Neural crest cell (in vitro differentiated cells): ENCODE measurements at regions not wholly inside any gene's neighbourhood (a gene's known extent, or its start where the extent isn't known, plus 50 kb on each side); places are given as distances from the start of the nearest gene placed in this dataset.

Experiments used
- DNase-seq: peaks from one replicate; pipeline ENCODE4 v3.0.0; 2021; ENCODE audit warnings: low read depth, mixed read lengths, low spot score
- H3K27ac Mint-ChIP-seq: one replicate; pipeline ENCODE4 v1.8.0; 2021; ENCODE audit warnings: mild to moderate bottlenecking, mixed read lengths; ENCODE audit not compliant: unreplicated experiment
- H3K27me3 Mint-ChIP-seq: 2 replicates; pipeline ENCODE4 v1.8.0; 2021; ENCODE audit warnings: low read depth, mild to moderate bottlenecking, mixed read lengths
- H3K36me3 Mint-ChIP-seq: 2 replicates; pipeline ENCODE4 v1.8.0; 2021; ENCODE audit warnings: low read depth, mild to moderate bottlenecking, mixed read lengths
- H3K4me1 Mint-ChIP-seq: 2 replicates; pipeline ENCODE4 v1.8.0; 2021; ENCODE audit warnings: mixed read lengths
- H3K4me3 Mint-ChIP-seq: one replicate; pipeline ENCODE4 v1.8.0; 2021; ENCODE audit warnings: mild to moderate bottlenecking, mixed read lengths
- H3K9me3 Mint-ChIP-seq: 2 replicates; pipeline ENCODE4 v1.8.0; 2021; ENCODE audit warnings: mixed read lengths
- CTCF ChIP-seq: fragments of 200-600 bp; sonication (generic); conservative IDR thresholded peaks from 2 replicates; pipeline ENCODE4 v1.5.0; 2021; ENCODE audit warnings: antibody characterized with exemption, mild to moderate bottlenecking

- Mint-ChIP-seq H3K4me1 (no peaks in the 10 kb centered on the region), H3K36me3 (no peaks in the 10 kb centered on the region), H3K9me3 (peaks cover 3% of the 10 kb centered on the region), H3K27ac (no peak overlapping the region), H3K27me3 (peaks cover 5% of the 10 kb centered on the region), H3K4me3 (no peak overlapping the region)
- TF ChIP-seq CTCF, result no peak
- no peak for DNase-seq
These were observed 196.7 kb upstream of the LNX1 start for GRCh38 chr4:53788011-53788410.

GRCh38 chr4:53786632-53787031 is 195.3 kb upstream of the LNX1 start:
- Mint-ChIP-seq H3K4me1 (no peaks in the 10 kb centered on the region), H3K4me3 (no peak overlapping the region), H3K27me3 (peaks cover 5% of the 10 kb centered on the region), H3K27ac (no peak overlapping the region), H3K9me3 (peaks cover 3% of the 10 kb centered on the region), H3K36me3 (no peaks in the 10 kb centered on the region)
- no peak for TF ChIP-seq CTCF
- DNase-seq, result no peak

GRCh38 chr4:53785996-53786395 is 194.7 kb upstream of the LNX1 start:
- Mint-ChIP-seq H3K27me3 (peaks cover 5% of the 10 kb centered on the region), H3K9me3 (peaks cover 3% of the 10 kb centered on the region), H3K4me1 (no peaks in the 10 kb centered on the region), H3K36me3 (no peaks in the 10 kb centered on the region), H3K27ac (no peak overlapping the region), H3K4me3 (no peak overlapping the region)
- TF ChIP-seq CTCF, result no peak
- DNase-seq, result no peak

GRCh38 chr4:53784112-53784511 is 192.8 kb upstream of the LNX1 start:
- H3K27me3 Mint-ChIP-seq, result peaks cover 3% of the 10 kb centered on the region
- DNase-seq, result no peak
- TF ChIP-seq CTCF, result no peak
- no peaks in the 10 kb centered on the region for H3K4me1 Mint-ChIP-seq
- no peaks in the 10 kb centered on the region for H3K36me3 Mint-ChIP-seq
- H3K27ac Mint-ChIP-seq, result no peak overlapping the region
- peaks cover 3% of the 10 kb centered on the region for H3K9me3 Mint-ChIP-seq
- H3K4me3 Mint-ChIP-seq, result no peak overlapping the region

- peaks cover 3% of the 10 kb centered on the region for H3K27me3 Mint-ChIP-seq
- H3K9me3 Mint-ChIP-seq, result peaks cover 3% of the 10 kb centered on the region
- no peaks in the 10 kb centered on the region for H3K36me3 Mint-ChIP-seq
- H3K4me1 Mint-ChIP-seq, result no peaks in the 10 kb centered on the region
- H3K4me3 Mint-ChIP-seq, result no peak overlapping the region
- TF ChIP-seq CTCF, result no peak
- H3K27ac Mint-ChIP-seq, result no peak overlapping the region
- DNase-seq, result no peak
These were observed 192.0 kb upstream of the LNX1 start for GRCh38 chr4:53783208-53783859.
